Endothelial cell of umbilical vein (primary cell): ENCODE measurements at regions not wholly inside any gene's neighbourhood (a gene's known extent, or its start where the extent isn't known, plus 50 kb on each side); places are given as distances from the start of the nearest gene placed in this dataset.

Source experiments
- BruUV-seq: library from RNA; stranded (reverse); fragments of 400-500 nt; replicated peaks from 2 replicates; lab custom pipeline; 2021; lab: Mats Ljungman, UMichigan
- CTCF ChIA-PET: fragments of 300-600, 350-600 bp; sonication (Branson Sonifier 250); formaldehyde crosslinking; loops from one replicate; lab custom pipeline; 2021; ENCODE audit warnings: antibody characterized with exemption, inconsistent platforms; lab: Charles Lee
- POLR2A ChIA-PET: fragments of 300-600, 350-600 bp; sonication (Branson Sonifier 250); formaldehyde crosslinking; loops from one replicate; lab custom pipeline; 2021; ENCODE audit warnings: antibody characterized with exemption, inconsistent platforms; lab: Charles Lee
- DNase-seq: peaks from one replicate; pipeline ENCODE4 v3.0.0-alpha.2; 2011; ENCODE audit warnings: low read depth, low spot score
- FAIRE-seq: peaks from 2 replicates; lab custom pipeline; 2011; peaks lifted over from hg19 to GRCh38; lab: Jason Lieb, UNC
- H2AFZ ChIP-seq: 2 replicates; pipeline ENCODE4 v1.6.0; 2012; ENCODE audit warnings: low read depth, low read length, control low read depth, inconsistent platforms
- H3K27ac ChIP-seq: 2 replicates; pipeline ENCODE4 v1.5.1; 2011; ENCODE audit warnings: low read depth, mild to moderate bottlenecking, control low read depth, low read length, moderate library complexity; ENCODE audit not compliant: insufficient read depth
- H3K27me3 ChIP-seq, 2 experiments: 2 replicates each; pipeline versions ENCODE4 v1.6.0 to v1.6.1; 2011; ENCODE audit warnings: low read length in 2 of 2, mixed read lengths in 1 of 2; ENCODE audit not compliant: control insufficient read depth in 2 of 2, insufficient read depth in 2 of 2
- H3K36me3 ChIP-seq, 2 experiments: 2 replicates in 1 of 2; 3 replicates in 1 of 2; pipeline ENCODE4 v1.5.1; 2011; ENCODE audit warnings: low read length in 2 of 2, mild to moderate bottlenecking in 1 of 2, moderate library complexity in 1 of 2; ENCODE audit not compliant: control insufficient read depth in 2 of 2, insufficient read depth in 2 of 2; ENCODE audit errors: extremely low read depth in 1 of 2
- H3K4me1 ChIP-seq: 3 replicates; pipeline ENCODE4 v1.5.1; 2011; ENCODE audit warnings: mild to moderate bottlenecking, low read length; ENCODE audit not compliant: control insufficient read depth, insufficient read depth; ENCODE audit errors: extremely low read depth
- H3K4me2 ChIP-seq: 2 replicates; pipeline ENCODE4 v1.6.1; 2011; ENCODE audit warnings: low read length, control low read depth, mixed read lengths; ENCODE audit not compliant: insufficient read depth
- H3K4me3 ChIP-seq, 3 experiments: fragments of 200-600 bp in 1 of 3; sonication (generic), shearing (Covaris generic) in 1 of 3; replicated peaks in 1 of 3; 2 replicates each; pipeline ENCODE4 v1.5.1; 2011 to 2016; ENCODE audit warnings: control low read depth in 3 of 3, low read length in 3 of 3, mild to moderate bottlenecking in 2 of 3, inconsistent platforms in 1 of 3, low read depth in 1 of 3, moderate library complexity in 1 of 3; ENCODE audit not compliant: insufficient read depth in 1 of 3
- H3K79me2 ChIP-seq: 2 replicates; pipeline ENCODE4 v1.6.0; 2012; ENCODE audit warnings: low read length, inconsistent platforms; ENCODE audit not compliant: control insufficient read depth, insufficient read depth
- H3K9ac ChIP-seq: replicated peaks from 2 replicates; pipeline ENCODE3; 2011; ENCODE audit warnings: low read length, control low read depth; ENCODE audit not compliant: insufficient read depth; ENCODE audit errors: extremely low read depth
- H3K9me1 ChIP-seq: replicated peaks from 3 replicates; pipeline ENCODE4 v1.6.0; 2011; ENCODE audit warnings: mild to moderate bottlenecking, low read length; ENCODE audit not compliant: control insufficient read depth, insufficient read depth; ENCODE audit errors: extremely low read depth
- H3K9me3 ChIP-seq: replicated peaks from 2 replicates; pipeline ENCODE4 v1.5.1; 2012; ENCODE audit warnings: low read length, inconsistent platforms; ENCODE audit not compliant: control insufficient read depth, insufficient read depth
- H4K20me1 ChIP-seq: replicated peaks from 2 replicates; pipeline ENCODE3; 2011; ENCODE audit warnings: mild to moderate bottlenecking, low read length; ENCODE audit not compliant: control insufficient read depth, insufficient read depth; ENCODE audit errors: extremely low read depth
- EZH2 ChIP-seq: IDR thresholded peaks from 2 replicates; pipeline ENCODE4 v1.6.1; 2012; ENCODE audit warnings: borderline replicate concordance, low read depth, mild to moderate bottlenecking, moderate library complexity, low read length, inconsistent platforms; ENCODE audit not compliant: severe bottlenecking
- FOS ChIP-seq: IDR thresholded peaks from 2 replicates; pipeline ENCODE4 v1.6.1; 2011; ENCODE audit warnings: mild to moderate bottlenecking, low read length, moderate library complexity, borderline replicate concordance; ENCODE audit not compliant: insufficient read depth
- GATA2 ChIP-seq: IDR thresholded peaks from 2 replicates; pipeline ENCODE4 v1.7.0; 2011; ENCODE audit warnings: low read depth, mild to moderate bottlenecking, moderate library complexity, mixed read lengths, low read length; ENCODE audit not compliant: insufficient read length, insufficient read depth
- JUN ChIP-seq: IDR thresholded peaks from 2 replicates; pipeline ENCODE4 v1.6.1; 2011; ENCODE audit warnings: borderline replicate concordance, low read depth; ENCODE audit not compliant: insufficient read length, insufficient read depth
- MYC ChIP-seq: IDR thresholded peaks from one replicate; pipeline ENCODE4 v1.6.1; 2011; ENCODE audit warnings: mild to moderate bottlenecking, low read depth, low read length
- POLR2A ChIP-seq: IDR thresholded peaks from 2 replicates; pipeline ENCODE4 v1.6.1; 2012; ENCODE audit warnings: low read depth, mild to moderate bottlenecking, control low read depth, low read length
- POLR2AphosphoS5 ChIP-seq: IDR thresholded peaks from 2 replicates; pipeline ENCODE4 v1.6.1; 2012; ENCODE audit warnings: low read depth, mild to moderate bottlenecking, control low read depth, low read length, moderate library complexity; ENCODE audit not compliant: insufficient read depth
- dilution Hi-C: fragments of 300-500 bp; cut with MboI; formaldehyde crosslinking; loops from one replicate; pipeline ENCODE4 v1.15.0; 2019; ENCODE audit warnings: low sequenced_read_pairs; ENCODE audit not compliant: extremely low pct_ligation_motif_present
- intact Hi-C: fragments of 100-400 bp; cut with micrococcal nuclease; formaldehyde crosslinking; loops from one replicate; pipeline ENCODE4 v1.10.0; 2022
- TF ChIP-seq, protein P1 (sequence below): IDR thresholded peaks from 2 replicates; pipeline ENCODE4 v1.6.1; 2011; ENCODE audit not compliant: insufficient read depth, insufficient read length
- TF ChIP-seq, protein P2 (sequence below), 2 donors: IDR thresholded peaks; 1 replicate in 1 of 2; 2 replicates in 1 of 2; pipeline ENCODE4 v1.5.1; 2011; ENCODE audit warnings: low read length in 2 of 2, mild to moderate bottlenecking in 2 of 2, moderate library complexity in 2 of 2, control low read depth in 1 of 2, inconsistent platforms in 1 of 2, low read depth in 1 of 2; ENCODE audit not compliant: insufficient read depth in 1 of 2; ENCODE audit errors: extremely low read depth in 1 of 2

DNA sequence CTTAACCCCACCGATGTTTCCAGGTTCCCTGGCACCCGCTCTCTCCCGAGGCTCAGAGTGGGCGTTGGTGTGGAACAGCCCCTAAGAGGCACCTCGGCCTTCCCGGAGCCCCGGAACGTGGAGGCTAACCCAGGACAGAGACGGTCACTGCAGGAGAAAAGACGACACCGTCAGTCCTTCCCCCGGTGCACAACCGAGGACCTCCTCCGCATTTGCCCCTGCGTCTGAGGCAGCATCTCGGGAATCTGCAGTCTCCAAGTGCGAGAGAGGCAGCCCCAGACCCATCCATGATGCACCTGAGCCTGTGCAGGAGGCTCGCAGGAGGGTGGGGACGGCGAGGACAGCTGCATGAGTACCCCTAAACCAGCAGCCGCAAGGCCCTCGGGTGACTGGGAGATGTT, 204.9 kb upstream of the SALL3 start:
- no peaks in the 10 kb centered on the region for H3K79me2 ChIP-seq
- no peak overlapping the region for H3K9ac ChIP-seq
- no peak for DNase-seq
- ChIA-PET POLR2A (no interaction called here), CTCF (no interaction called here)
- intact Hi-C loops, result no loop called here
- no peaks in the 10 kb centered on the region for H4K20me1 ChIP-seq
- no peak overlapping the region for H3K27ac ChIP-seq
- H3K4me3 ChIP-seq, result no peak overlapping the region
- no peaks in the 10 kb centered on the region for H3K9me1 ChIP-seq
- H3K27me3 ChIP-seq, result no peaks in the 10 kb centered on the region
- H3K9me3 ChIP-seq, result peaks cover 5% of the 10 kb centered on the region
- BruUV-seq, result no TSS peak
- dilution Hi-C loops, result no loop called here
- H3K36me3 ChIP-seq, result no peaks in the 10 kb centered on the region
- TF ChIP-seq, protein P1, sequence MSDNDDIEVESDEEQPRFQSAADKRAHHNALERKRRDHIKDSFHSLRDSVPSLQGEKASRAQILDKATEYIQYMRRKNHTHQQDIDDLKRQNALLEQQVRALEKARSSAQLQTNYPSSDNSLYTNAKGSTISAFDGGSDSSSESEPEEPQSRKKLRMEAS, result no peak
- TF ChIP-seq POLR2AphosphoS5, result no peak
- no peak for TF ChIP-seq FOS
- TF ChIP-seq, protein P2, sequence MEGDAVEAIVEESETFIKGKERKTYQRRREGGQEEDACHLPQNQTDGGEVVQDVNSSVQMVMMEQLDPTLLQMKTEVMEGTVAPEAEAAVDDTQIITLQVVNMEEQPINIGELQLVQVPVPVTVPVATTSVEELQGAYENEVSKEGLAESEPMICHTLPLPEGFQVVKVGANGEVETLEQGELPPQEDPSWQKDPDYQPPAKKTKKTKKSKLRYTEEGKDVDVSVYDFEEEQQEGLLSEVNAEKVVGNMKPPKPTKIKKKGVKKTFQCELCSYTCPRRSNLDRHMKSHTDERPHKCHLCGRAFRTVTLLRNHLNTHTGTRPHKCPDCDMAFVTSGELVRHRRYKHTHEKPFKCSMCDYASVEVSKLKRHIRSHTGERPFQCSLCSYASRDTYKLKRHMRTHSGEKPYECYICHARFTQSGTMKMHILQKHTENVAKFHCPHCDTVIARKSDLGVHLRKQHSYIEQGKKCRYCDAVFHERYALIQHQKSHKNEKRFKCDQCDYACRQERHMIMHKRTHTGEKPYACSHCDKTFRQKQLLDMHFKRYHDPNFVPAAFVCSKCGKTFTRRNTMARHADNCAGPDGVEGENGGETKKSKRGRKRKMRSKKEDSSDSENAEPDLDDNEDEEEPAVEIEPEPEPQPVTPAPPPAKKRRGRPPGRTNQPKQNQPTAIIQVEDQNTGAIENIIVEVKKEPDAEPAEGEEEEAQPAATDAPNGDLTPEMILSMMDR (IDR thresholded peaks at IDR 0.05; ENCODE audit: extremely low read depth in 1 of 2, insufficient read depth in 1 of 2, low read depth in 1 of 2, low read length in 2 of 2), result no peak
- no peak for TF ChIP-seq MYC
- no peak for TF ChIP-seq GATA2
- no peak for TF ChIP-seq POLR2A
- no peak for TF ChIP-seq JUN
- no peak for TF ChIP-seq EZH2
- H3K4me2 ChIP-seq, result no peak overlapping the region
- H2AFZ ChIP-seq, result no peak overlapping the region
- FAIRE-seq, result no peak
- H3K4me1 ChIP-seq, result no peaks in the 10 kb centered on the region
